C4-2B (cell line): ENCODE measurements at regions not wholly inside any gene's neighbourhood (a gene's known extent, or its start where the extent isn't known, plus 50 kb on each side); places are given as distances from the start of the nearest gene placed in this dataset.

Experiments used
- H3K27ac ChIP-seq: fragments of 450-650 bp; 2 replicates; pipeline ENCODE4 v1.5.1; 2017
- CTCF ChIP-seq: fragments of 450-650 bp; conservative IDR thresholded peaks from 2 replicates; pipeline ENCODE4 v1.5.1; 2017; ENCODE audit warnings: mild to moderate bottlenecking
- ZFX ChIP-seq: fragments of 450-650 bp; IDR thresholded peaks from 2 replicates; pipeline ENCODE4 v1.6.1; 2017

GRCh38 chr15:61653110-61653509 is 407.1 kb downstream of the VPS13C start:
- H3K27ac ChIP-seq, result no peak overlapping the region
- no peak for TF ChIP-seq CTCF
- TF ChIP-seq ZFX, result no peak

- no peak for TF ChIP-seq ZFX
- TF ChIP-seq CTCF, result no peak
- H3K27ac ChIP-seq, result no peak overlapping the region
Observed at GRCh38 chr15:61651267-61651666, 409.0 kb downstream of the VPS13C start.

- TF ChIP-seq ZFX (no peak), CTCF (no peak)
- no peak overlapping the region for H3K27ac ChIP-seq
Observed at GRCh38 chr15:61649046-61649445, 411.2 kb downstream of the VPS13C start.

GRCh38 chr15:61644550-61644949 is 415.4 kb upstream of the RORA start:
- no peak overlapping the region for H3K27ac ChIP-seq
- TF ChIP-seq ZFX (no peak), CTCF (0 out of 2 replicates have a peak, but pooled peaks have one; percentile 5)

GRCh38 chr15:61641645-61642044 is 412.5 kb upstream of the RORA start:
- no peak for TF ChIP-seq CTCF
- TF ChIP-seq ZFX, result no peak
- H3K27ac ChIP-seq, result no peak overlapping the region

- H3K27ac ChIP-seq, result no peak overlapping the region
- no peak for TF ChIP-seq CTCF
- TF ChIP-seq ZFX, result no peak
Observed at GRCh38 chr15:61640756-61641155, 411.7 kb upstream of the RORA start.

- no peak overlapping the region for H3K27ac ChIP-seq
- no peak for TF ChIP-seq ZFX
- TF ChIP-seq CTCF, result no peak
Observed at GRCh38 chr15:61639491-61639890, 410.4 kb upstream of the RORA start.
